ENCODE measurements at regions not wholly inside any gene's neighbourhood (a gene's known extent, or its start where the extent isn't known, plus 50 kb on each side); places are given as distances from the start of the nearest gene placed in this dataset.

- TF ChIP-seq CTCF (IDR thresholded peaks at IDR 0.05) (no peak), EZH2 (IDR thresholded peaks at IDR 0.05; ENCODE audit: borderline replicate concordance, insufficient read depth, low read depth, low read length, poor library complexity, severe bottlenecking) (no peak)
Measured at GRCh38 chr18:53790786-53791185, 433.7 kb downstream of the MBD2 start.

All from B cell (primary cell).